Skeletal muscle tissue (tissue), 3 donors: ENCODE measurements at regions not wholly inside any gene's neighbourhood (a gene's known extent, or its start where the extent isn't known, plus 50 kb on each side); places are given as distances from the start of the nearest gene placed in this dataset.

ENCODE experiments used
- H3K27ac ChIP-seq: one replicate; pipeline ENCODE4 v1.7.0; 2013; ENCODE audit warnings: mild to moderate bottlenecking, low read depth, low read length, inconsistent platforms
- H3K27me3 ChIP-seq, 3 donors: one replicate each; pipeline ENCODE4 v1.7.0; 2013; ENCODE audit warnings: low read length in 3 of 3; ENCODE audit not compliant: control insufficient read depth in 3 of 3, insufficient read depth in 3 of 3
- H3K36me3 ChIP-seq, 3 donors: one replicate each; pipeline ENCODE4 v1.7.0; 2013; ENCODE audit warnings: low read length in 3 of 3; ENCODE audit not compliant: control insufficient read depth in 3 of 3, insufficient read depth in 3 of 3
- H3K4me1 ChIP-seq, 3 donors: one replicate each; pipeline ENCODE4 v1.7.0; 2013; ENCODE audit warnings: low read length in 3 of 3, mild to moderate bottlenecking in 3 of 3; ENCODE audit not compliant: control insufficient read depth in 3 of 3, insufficient read depth in 3 of 3
- H3K4me3 ChIP-seq, 3 donors: one replicate each; pipeline ENCODE4 v1.7.0; 2013; ENCODE audit warnings: low read length in 3 of 3
- H3K9ac ChIP-seq, 3 donors: one replicate each; pipeline ENCODE4 v1.7.0; 2013; ENCODE audit warnings: low read length in 3 of 3, mild to moderate bottlenecking in 3 of 3, moderate library complexity in 2 of 3, low read depth in 1 of 3
- H3K9me3 ChIP-seq, 3 donors: one replicate each; pipeline ENCODE4 v1.7.0; 2013; ENCODE audit warnings: low read length in 3 of 3; ENCODE audit not compliant: control insufficient read depth in 3 of 3
- donor health status: Osteomylitis.

GRCh38 chr6:22106961-22107360 is 189.9 kb downstream of the PRL start:
- Histone ChIP-seq H3K4me1 (no peaks in the 10 kb centered on the region), H3K36me3 (no peaks in the 10 kb centered on the region), H3K27me3 (no peaks in the 10 kb centered on the region), H3K9ac (no peak overlapping the region), H3K27ac (no peak overlapping the region), H3K4me3 (no peak overlapping the region), H3K9me3 (no peaks in the 10 kb centered on the region)

GRCh38 chr6:22108199-22108598 is 188.6 kb downstream of the PRL start:
- Histone ChIP-seq H3K4me1 (no peaks in the 10 kb centered on the region), H3K4me3 (no peak overlapping the region)

GRCh38 chr6:22110061-22110460 is 186.8 kb downstream of the PRL start:
- Histone ChIP-seq H3K27ac (no peak overlapping the region), H3K4me3 (no peak overlapping the region), H3K27me3 (no peaks in the 10 kb centered on the region), H3K9ac (no peak overlapping the region), H3K36me3 (no peaks in the 10 kb centered on the region), H3K4me1 (no peaks in the 10 kb centered on the region), H3K9me3 (no peaks in the 10 kb centered on the region)

More at GRCh38 chr6:22108199-22108598, 188.6 kb downstream of the PRL start:
- Histone ChIP-seq H3K9ac (no peak overlapping the region), H3K9me3 (no peaks in the 10 kb centered on the region), H3K36me3 (no peaks in the 10 kb centered on the region), H3K27me3 (no peaks in the 10 kb centered on the region), H3K27ac (no peak overlapping the region)

DNA sequence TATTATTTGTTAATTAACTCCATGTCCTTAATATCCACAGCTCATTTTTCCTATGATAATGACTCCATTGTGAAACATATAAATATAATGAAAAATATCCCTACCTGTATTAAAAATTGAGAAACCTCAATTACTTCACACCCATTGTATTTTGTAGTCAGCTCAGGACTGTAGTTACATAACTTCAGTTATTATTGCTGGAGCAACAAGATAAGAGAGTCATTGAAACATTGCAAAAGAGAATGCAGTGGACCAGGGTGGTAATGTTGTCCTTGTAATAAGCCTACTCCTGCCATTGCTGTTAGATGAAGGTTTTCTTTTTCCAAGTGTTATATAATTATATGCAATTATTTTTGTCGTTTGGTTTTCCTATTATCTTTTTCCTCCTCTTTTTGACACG is 184.4 kb downstream of the PRL start:
- Histone ChIP-seq H3K36me3 (no peaks in the 10 kb centered on the region), H3K9me3 (no peaks in the 10 kb centered on the region), H3K27me3 (no peaks in the 10 kb centered on the region), H3K9ac (no peak overlapping the region), H3K27ac (no peak overlapping the region), H3K4me1 (no peaks in the 10 kb centered on the region), H3K4me3 (no peak overlapping the region)

- Histone ChIP-seq H3K27ac (no peak overlapping the region), H3K4me1 (no peaks in the 10 kb centered on the region), H3K36me3 (no peaks in the 10 kb centered on the region), H3K9me3 (no peaks in the 10 kb centered on the region), H3K9ac (no peak overlapping the region), H3K4me3 (no peak overlapping the region), H3K27me3 (no peaks in the 10 kb centered on the region)
Measured at GRCh38 chr6:22113026-22113766, 183.6 kb downstream of the PRL start.

DNA sequence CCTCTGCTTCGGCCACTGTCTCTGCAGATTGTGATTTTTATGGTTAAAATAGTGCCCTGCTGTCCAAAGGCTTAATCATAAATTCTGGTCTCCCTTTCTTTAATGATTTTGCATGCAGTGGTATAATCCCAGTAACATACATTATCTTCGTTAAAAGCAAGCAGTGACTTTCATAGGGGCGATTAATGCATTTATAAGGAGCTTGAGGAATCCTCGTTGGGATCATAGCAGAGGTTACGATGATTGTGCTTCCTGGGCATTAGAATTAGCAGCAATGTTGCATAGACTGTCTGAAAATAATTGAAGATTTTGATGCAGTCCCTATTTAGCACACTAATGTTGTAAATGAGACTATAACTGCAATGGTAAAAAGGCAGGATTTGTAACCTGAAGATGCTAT is 181.3 kb downstream of the PRL start:
- no peaks in the 10 kb centered on the region for H3K27me3 ChIP-seq
- no peaks in the 10 kb centered on the region for H3K4me1 ChIP-seq
- H3K4me3 ChIP-seq = no peak overlapping the region
- no peaks in the 10 kb centered on the region for H3K36me3 ChIP-seq
- no peaks in the 10 kb centered on the region for H3K9me3 ChIP-seq
- H3K9ac ChIP-seq = no peak overlapping the region
- H3K27ac ChIP-seq = no peak overlapping the region

- Histone ChIP-seq H3K27ac (no peak overlapping the region), H3K36me3 (no peaks in the 10 kb centered on the region), H3K9me3 (no peaks in the 10 kb centered on the region), H3K4me1 (no peaks in the 10 kb centered on the region), H3K27me3 (no peaks in the 10 kb centered on the region), H3K4me3 (no peak overlapping the region), H3K9ac (no peak overlapping the region)
Measured at GRCh38 chr6:22117631-22118030, 179.2 kb downstream of the PRL start.

DNA sequence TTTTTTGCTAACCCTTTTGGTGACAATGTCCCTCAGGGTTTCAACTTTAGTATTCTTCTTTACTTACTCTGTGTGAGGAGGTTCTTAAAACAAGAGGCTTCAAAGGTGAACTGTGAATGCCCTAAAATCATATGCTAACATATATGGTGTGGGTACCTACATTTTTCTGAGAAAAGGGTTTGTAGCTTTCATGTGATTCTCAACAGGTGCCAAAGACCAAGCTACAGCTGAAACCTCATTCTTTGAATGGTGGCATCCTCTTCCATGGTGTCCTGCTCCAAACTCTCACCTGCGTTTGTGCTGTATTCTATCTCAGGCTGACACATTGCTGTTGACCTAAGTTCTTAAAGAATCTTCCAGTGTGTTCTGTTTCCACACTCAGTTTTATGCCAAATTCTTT is 177.3 kb downstream of the PRL start:
- no peak overlapping the region for H3K27ac ChIP-seq
- H3K36me3 ChIP-seq = no peaks in the 10 kb centered on the region
- H3K9me3 ChIP-seq = no peaks in the 10 kb centered on the region
- H3K27me3 ChIP-seq = no peaks in the 10 kb centered on the region
- H3K9ac ChIP-seq = no peak overlapping the region
- H3K4me1 ChIP-seq = no peaks in the 10 kb centered on the region
- no peak overlapping the region for H3K4me3 ChIP-seq

GRCh38 chr6:22124756-22125155 is 172.1 kb downstream of the PRL start:
- no peaks in the 10 kb centered on the region for H3K4me1 ChIP-seq
- H3K27ac ChIP-seq = no peak overlapping the region
- H3K9ac ChIP-seq = no peak overlapping the region
- no peaks in the 10 kb centered on the region for H3K36me3 ChIP-seq
- H3K9me3 ChIP-seq = peaks cover 0 to 3% (median 0%) of the 10 kb centered on the region in 3 donors
- no peak overlapping the region for H3K4me3 ChIP-seq
- H3K27me3 ChIP-seq = no peaks in the 10 kb centered on the region

- H3K9me3 ChIP-seq = peaks cover 0 to 3% (median 0%) of the 10 kb centered on the region in 3 donors
- no peak overlapping the region for H3K27ac ChIP-seq
- no peaks in the 10 kb centered on the region for H3K27me3 ChIP-seq
- no peaks in the 10 kb centered on the region for H3K36me3 ChIP-seq
- no peaks in the 10 kb centered on the region for H3K4me1 ChIP-seq
- no peak overlapping the region for H3K9ac ChIP-seq
- H3K4me3 ChIP-seq = no peak overlapping the region
Measured at GRCh38 chr6:22126910-22127309, 169.9 kb downstream of the PRL start.
